Activated T-helper 9 cell treated with anti-CD3 and anti-CD28 coated beads, Interleukin-2, amount 50 U/mL, for 16 hours (primary cell): ENCODE measurements at regions not wholly inside any gene's neighbourhood (a gene's known extent, or its start where the extent isn't known, plus 50 kb on each side); places are given as distances from the start of the nearest gene placed in this dataset.

ENCODE experiments used
- DNase-seq: peaks from one replicate; pipeline ENCODE4 v3.0.0-alpha.2; 2020; ENCODE audit warnings: low read depth

DNA sequence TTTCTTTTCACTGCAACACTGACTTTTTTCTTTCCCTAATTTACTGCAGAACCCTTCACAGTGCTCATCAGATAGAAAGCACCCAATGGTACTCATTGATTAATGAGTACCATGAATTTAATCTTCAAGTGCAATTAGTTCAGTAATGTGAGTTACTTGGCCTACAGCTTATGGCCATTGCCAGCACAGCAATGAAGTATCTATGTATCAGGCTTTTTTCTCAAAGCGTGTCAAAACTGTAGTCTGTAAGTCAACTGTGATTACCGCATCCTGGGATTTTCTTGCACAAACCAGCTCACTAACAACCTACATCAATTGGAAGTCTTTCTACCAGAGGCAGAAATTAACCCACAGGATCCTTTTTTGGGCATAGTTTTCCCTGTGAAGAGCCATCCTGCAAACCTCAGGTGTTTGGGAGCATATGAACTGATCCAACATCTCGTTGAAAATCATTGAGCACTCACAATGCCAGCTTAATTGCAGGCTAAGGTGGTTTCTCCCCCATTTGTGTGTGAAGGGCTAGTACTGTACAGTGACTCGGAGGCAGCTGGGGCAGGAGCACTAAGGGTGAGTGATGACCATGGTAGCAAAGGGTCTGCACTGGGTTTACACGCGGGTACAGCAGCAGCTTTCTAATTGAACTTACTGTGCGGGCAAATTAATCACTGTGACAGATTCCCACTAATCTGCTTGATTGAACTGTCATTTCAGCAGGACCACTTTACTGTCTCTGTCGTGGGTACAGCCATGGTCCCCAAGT, 619.3 kb downstream of the SNAPC1 start:
- DNase-seq = no peak

- no peak for DNase-seq
Observed at GRCh38 chr14:62409169-62409568, 636.1 kb downstream of the KCNH5 start.

GRCh38 chr14:62409626-62410300, 635.5 kb downstream of the KCNH5 start:
- no peak for DNase-seq

- DNase-seq = no peak
Observed at GRCh38 chr14:62420847-62421246, 624.4 kb downstream of the KCNH5 start.

- no peak for DNase-seq
Observed at GRCh38 chr14:62428429-62429203, 616.6 kb downstream of the KCNH5 start.

DNA sequence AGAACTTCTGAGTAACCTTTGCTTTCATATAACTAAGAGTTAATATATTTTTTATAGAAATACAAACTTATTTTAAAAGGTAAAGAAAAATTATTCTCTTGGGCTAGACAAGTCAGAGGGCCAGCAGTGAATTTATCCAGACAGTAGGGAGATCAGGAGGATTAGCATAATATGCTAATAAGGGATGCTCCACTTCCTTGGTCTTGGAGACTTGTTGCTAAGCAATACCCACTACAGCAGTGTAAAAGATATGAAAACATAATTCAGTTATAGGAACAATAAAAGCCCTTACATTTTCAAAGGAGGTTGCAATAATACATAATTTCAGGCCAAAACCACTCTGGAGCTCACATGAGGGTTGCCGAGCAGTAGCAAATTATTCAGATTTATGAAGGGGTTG, 615.6 kb downstream of the KCNH5 start:
- DNase-seq = no peak

DNA sequence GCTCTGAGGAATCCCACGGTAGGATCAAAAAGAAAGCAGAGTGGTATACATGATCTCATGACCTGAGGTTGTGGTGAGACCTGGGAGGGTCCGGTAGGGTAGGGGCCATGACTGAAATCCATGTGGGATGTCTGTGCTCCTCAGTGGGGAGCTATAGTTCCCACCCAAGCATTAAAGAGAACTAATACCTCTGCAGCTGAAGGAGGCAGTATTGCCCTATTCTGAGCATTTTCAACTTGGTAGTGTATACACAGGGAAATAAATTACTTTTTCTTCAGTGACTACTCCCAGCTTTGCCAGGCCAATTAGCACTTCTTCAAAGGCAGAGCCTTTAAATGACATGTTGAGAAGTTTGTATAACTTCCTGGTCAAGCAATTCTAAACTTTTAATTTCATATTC, 613.8 kb downstream of the KCNH5 start:
- no peak for DNase-seq

- no peak for DNase-seq
Observed at GRCh38 chr14:62432955-62433354, 612.3 kb downstream of the KCNH5 start.

DNA sequence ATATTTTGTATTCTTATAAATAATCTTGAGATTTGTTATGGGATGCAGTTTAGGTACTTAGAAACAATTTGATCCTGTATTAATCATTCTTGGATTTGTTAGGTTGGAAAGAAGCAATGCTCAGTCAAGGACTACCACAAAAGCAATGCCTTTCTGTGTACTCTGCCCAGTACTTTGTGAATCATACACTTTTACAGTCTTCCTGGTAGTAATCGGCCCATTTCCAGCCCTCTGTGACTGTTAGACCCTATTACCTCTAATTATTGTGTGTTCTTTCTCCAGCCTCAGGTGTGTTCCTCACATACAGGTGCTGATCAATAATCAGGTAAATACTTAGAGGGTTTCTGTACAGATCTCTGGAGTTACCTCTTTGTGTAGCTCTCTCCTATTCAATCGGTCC, 609.0 kb downstream of the KCNH5 start:
- no peak for DNase-seq

DNA sequence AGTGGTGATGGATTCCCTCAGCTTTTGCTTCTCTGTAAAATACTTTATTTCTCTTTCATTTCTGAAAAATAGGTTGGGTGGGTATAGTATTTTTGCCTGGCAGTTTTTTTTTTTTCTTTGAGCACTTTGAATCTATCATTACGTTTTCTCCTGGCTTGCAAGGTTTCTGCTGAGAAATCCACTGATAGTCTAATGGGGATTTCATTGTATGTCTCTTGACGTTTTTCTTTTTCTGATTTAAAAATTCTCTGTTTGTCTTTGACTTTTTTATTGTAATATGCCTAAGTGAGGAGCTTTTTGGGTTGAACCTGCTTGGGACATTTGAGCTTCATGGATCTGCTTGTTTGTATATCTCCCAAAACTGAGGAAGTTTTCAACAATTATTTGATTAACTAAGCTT, 606.0 kb downstream of the KCNH5 start:
- DNase-seq = no peak

DNA sequence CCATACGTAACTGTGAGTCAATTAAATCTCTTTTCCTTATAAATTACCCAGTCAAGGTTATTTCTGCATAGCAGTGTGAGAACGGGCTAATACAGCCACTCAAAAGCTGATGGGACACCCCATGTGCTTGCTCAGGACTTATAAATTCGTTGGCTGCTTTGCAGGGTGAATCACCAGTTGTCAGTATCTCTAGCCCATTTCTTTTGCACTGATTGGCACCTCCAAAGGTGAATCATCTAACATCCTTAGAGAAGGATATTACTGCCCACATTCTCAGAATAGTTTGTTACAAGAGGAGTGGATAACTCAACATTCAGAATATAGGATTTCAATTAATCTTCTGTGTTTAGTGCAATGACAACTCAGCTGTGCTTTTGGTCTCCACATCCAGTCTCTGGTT, 601.5 kb downstream of the KCNH5 start:
- no peak for DNase-seq

DNA sequence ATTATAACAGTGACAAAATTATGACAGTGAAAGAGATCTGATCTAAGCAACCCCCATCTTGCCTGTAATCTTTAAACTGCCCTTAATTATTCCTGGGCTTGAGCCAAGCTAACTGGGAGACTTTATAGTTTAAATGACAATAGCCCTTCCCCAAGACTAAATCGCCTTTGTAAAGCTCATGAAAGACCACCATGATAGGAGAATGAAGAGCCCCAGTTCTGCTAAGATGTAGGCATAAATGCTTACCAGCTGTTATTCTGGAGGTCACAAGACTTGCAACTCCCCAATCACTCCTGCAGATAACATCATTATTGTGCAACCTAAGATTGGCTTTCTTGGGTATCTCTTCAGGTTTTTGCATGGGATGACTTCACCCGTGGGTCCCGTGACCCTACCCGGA, 599.7 kb downstream of the KCNH5 start:
- DNase-seq = no peak

DNA sequence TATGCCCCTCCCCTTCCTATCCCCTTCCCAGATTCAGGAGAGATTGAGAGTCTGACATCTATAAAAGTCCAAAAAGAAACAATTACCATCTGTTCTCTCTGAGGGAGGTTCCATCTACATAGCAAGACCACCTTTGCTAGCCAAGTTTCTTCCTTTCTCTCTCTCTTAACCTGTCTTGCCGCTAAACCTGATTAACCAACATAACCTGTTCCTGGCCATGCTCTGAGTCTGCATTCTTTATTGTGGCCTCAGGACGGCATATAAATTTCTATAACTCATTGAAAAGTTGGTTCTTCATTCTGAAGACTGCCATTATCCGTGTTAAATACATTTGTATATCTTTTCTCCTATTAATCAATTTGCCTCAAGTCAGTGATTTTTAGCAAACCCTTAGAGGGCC, 594.0 kb downstream of the KCNH5 start:
- no peak for DNase-seq

DNA sequence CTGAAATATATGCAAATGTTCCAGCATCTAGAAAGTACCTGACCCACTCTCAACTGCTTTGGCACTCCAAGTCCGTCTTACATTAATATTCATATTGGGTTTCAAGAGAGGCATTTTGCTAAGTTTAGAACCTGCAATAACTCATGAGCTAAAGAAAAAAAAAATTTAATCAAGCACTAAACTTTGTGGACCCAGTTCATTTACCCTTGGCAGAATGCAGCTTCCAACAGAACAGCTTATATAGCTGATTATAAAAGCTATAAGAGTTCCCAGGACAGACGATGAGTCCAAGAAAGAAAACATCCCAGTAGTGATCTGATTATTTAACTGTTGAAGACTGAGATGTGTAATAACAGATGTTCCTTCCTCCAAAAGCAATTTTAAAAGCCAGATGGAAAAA, 592.0 kb downstream of the KCNH5 start:
- DNase-seq = no peak

DNA sequence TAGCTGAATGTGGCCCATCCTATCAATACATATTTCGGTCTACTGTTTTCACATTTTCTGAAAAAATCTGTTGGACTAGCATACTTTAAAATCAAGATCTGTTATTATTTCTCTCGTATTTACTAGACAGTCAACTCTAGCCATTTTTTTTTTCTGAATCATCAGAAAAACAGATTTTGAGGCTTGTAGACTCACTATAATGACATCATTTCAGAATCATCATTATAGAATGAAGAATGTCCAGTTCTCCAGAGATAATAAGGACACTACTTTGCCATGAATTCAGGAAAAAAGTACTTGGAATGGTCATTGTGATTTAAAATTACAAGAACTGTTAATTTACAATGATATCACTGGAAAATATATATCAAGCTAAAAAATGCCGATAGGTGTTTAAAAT, 589.8 kb downstream of the KCNH5 start:
- no peak for DNase-seq

GRCh38 chr14:62462988-62463387, 582.3 kb downstream of the KCNH5 start:
- DNase-seq = no peak

DNA sequence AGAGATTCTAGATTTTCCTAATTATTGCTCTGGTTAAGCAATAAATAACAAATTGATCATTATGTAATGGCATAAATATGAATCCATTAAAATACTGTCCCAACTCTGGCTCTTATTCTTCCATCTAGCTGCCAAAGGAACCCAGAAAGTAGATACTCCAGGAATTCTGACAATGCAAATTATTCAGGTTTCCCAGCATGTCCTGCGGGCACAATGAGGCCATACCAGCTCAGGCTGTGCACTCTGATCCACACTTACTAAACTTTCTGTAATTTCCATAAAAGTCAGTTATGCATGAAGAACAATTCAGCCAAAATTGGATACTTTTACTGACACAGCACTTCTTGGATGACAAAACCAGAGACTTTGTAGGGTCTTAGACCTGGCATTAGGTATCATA, 576.3 kb downstream of the KCNH5 start:
- no peak for DNase-seq

- DNase-seq = no peak
Observed at GRCh38 chr14:62470935-62471334, 574.3 kb downstream of the KCNH5 start.

DNA sequence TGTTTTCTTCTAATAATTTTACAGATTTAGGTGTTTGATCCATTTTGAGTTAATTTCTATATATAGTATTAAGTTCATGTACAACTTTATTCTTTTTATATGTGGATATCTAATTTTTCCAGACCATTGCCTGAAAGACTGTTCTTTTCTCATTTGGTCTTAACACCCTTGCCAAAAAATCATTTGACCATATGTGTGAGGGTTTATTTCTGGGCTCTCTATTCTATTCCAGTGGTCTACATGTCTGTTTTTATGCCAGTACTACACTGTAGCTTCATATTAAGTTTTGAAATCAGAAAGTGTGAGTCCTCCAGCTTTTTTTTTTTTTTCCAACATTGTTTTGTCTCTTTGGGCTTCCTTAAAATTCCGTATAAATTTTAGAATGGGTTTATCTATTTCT, 554.1 kb downstream of the KCNH5 start:
- no peak for DNase-seq

GRCh38 chr14:62497708-62498107, 547.5 kb downstream of the KCNH5 start:
- DNase-seq = no peak

GRCh38 chr14:62501021-62501750, 544.1 kb downstream of the KCNH5 start:
- DNase-seq = no peak

DNA sequence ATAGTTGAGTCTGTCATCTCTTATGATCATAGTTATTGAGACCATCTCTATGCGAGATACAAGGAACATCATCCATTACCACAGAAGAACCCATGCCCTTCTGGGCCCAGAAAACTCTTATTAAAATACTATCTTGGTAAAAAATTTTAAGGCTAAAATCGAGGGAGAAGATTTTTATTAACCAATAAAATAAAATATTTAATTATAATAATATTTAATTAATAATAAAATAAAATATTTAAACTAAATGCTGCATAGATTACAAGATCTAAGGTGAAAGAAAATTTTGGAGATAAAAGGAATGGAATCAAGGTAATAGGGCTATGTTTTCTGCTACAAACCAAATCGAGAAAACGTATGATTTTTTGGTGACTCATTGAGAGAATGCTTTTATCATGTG, 540.2 kb downstream of the KCNH5 start:
- DNase-seq = no peak
